ENCODE measurements at regions not wholly inside any gene's neighbourhood (a gene's known extent, or its start where the extent isn't known, plus 50 kb on each side); places are given as distances from the start of the nearest gene placed in this dataset.
"Not testable (repeated sequence)": the region's sequence is repeated elsewhere in the genome, so short reads cannot be mapped to it uniquely, and the experiment has no call there.

DNA sequence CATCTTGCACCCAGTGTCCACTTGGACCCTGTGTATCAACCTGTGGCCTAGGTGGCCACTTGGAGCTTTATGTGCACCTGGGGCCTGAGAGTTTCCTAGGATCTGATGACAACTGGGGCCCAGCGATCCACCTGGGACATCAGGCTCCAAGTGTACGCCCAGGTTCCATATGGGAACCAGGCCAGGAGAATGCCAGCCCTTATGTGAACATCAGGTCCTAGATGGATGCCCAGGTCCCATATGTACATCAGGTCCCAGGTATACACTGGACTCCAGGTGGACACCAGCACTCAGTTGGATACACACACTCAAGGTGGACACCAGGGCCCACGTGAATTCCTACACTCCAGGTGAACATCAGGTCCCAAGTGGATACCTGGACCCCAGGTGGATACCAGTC lies 198.8 kb downstream of the POTEM start:
- H2AFZ ChIP-seq (ENCODE audit: low read length); H4K8ac ChIP-seq (ENCODE audit: extremely low read depth, insufficient read depth, low read length); H2AK5ac ChIP-seq (ENCODE audit: low read depth, low read length); H3K79me2 ChIP-seq (ENCODE audit: control insufficient read depth in 1 of 2, insufficient read depth in 2 of 2, low read length in 2 of 2); H3K4me3 ChIP-seq (ENCODE audit: extremely low read depth in 1 of 4, insufficient read depth in 2 of 4, low read depth in 3 of 4, low read length in 4 of 4); H2BK15ac ChIP-seq (ENCODE audit: low read length); H3K9ac ChIP-seq (replicated peaks in 1 of 4; ENCODE audit: extremely low read depth in 1 of 4, low read depth in 3 of 4, low read length in 3 of 4); H2BK120ac ChIP-seq (replicated peaks; ENCODE audit: low read depth, low read length); H3K27ac ChIP-seq (ENCODE audit: low read depth, low read length); H3K23me2 ChIP-seq (ENCODE audit: low read depth, low read length); H2BK20ac ChIP-seq (ENCODE audit: low read length); H3K27me3 ChIP-seq (replicated peaks in 1 of 4; ENCODE audit: control insufficient read depth in 3 of 4, extremely low read depth in 1 of 4, insufficient read depth in 3 of 4, low read length in 3 of 4); H3K18ac ChIP-seq (ENCODE audit: extremely low read depth, low read length); CTCF ChIA-PET (ENCODE audit: partially characterized antibody); H2BK12ac ChIP-seq (ENCODE audit: low read depth, low read length); H4K91ac ChIP-seq (replicated peaks; ENCODE audit: insufficient read length, low read length); H3K56ac ChIP-seq (replicated peaks; ENCODE audit: insufficient read length, low read depth, low read length); POLR2A ChIA-PET (ENCODE audit: partially characterized antibody); H3K14ac ChIP-seq (ENCODE audit: insufficient read length); H3K4me1 ChIP-seq (replicated peaks in 1 of 4; ENCODE audit: control insufficient read depth in 3 of 4, insufficient read depth in 4 of 4, low read length in 3 of 4); H4K20me1 ChIP-seq (replicated peaks in 1 of 2; ENCODE audit: control insufficient read depth in 1 of 2, insufficient read depth in 2 of 2, low read length in 2 of 2); FAIRE-seq; H2BK5ac ChIP-seq (ENCODE audit: low read depth, low read length); H3K36me3 ChIP-seq (ENCODE audit: control insufficient read depth in 2 of 4, insufficient read depth in 4 of 4, low read length in 3 of 4); H3K4ac ChIP-seq (replicated peaks; ENCODE audit: insufficient read length, low read depth, low read length); DNase-seq (ENCODE audit: low read depth in 1 of 2, low spot score in 2 of 2); H3K79me1 ChIP-seq (ENCODE audit: low read depth, low read length); H3K4me2 ChIP-seq (ENCODE audit: insufficient read depth in 1 of 2, low read depth in 2 of 2, low read length in 2 of 2); H4K5ac ChIP-seq (ENCODE audit: insufficient read length, low read depth, low read length); H3K23ac ChIP-seq (ENCODE audit: insufficient read length): not testable (repeated sequence)
- WGBS, 2 experiments (ENCODE audit: extremely low coverage in 1 of 2, insufficient coverage in 1 of 2, insufficient read length in 1 of 2, insufficient replicate concordance in 2 of 2, low coverage in 1 of 2, low lambda C conversion rate in 2 of 2, missing lambda C conversion rate in 1 of 2): 82% methylated on average over 1 of the region's 3 CpGs; no CpG with 5 or more reads in 1 of the 2 experiments
- peaks cover 7 to 53% of the 10 kb centered on the region in 2 experiments; a peak in 3 of 4 replicates for H3K9me3 ChIP-seq (ENCODE audit: insufficient read depth in 2 of 2, low read depth in 1 of 2, low read length in 1 of 2)

DNA sequence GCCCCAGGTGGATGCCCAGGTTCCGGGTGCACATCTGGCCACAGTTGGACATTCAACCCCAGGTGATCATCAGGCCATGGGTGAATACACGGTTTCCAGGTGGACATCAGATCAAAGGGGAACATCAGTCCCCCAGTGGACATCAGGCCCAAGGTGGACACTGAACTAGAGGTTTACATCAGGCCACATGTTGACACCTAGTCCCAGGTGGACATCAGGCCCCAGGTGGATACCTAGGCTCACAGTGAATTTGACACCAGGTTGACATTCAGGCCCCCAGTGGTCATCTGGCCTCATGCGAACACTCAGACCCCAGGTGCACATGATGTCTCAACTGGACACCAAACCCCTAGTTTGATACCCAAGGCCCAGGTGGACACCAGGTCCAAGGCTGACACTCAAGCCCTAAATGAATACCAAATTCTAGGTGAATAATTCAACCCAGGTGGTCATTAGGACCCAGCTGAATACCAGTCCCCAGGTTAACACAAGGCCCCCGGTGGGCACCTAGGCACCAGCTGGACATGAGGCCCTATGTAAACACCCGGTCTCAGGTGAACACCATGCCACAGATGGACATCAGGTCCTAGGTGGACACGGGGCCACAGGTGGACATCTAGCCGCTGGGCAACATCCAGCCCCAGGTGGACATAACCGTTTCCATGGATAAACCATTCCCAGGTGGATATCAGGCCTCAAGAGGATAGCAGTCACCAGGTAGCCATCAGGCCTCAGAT lies 200.4 kb downstream of the POTEM start:
- H3K36me3 ChIP-seq (ENCODE audit: control insufficient read depth in 2 of 4, insufficient read depth in 4 of 4, low read length in 3 of 4); H2BK12ac ChIP-seq (ENCODE audit: low read depth, low read length); DNase-seq (ENCODE audit: low read depth in 1 of 2, low spot score in 2 of 2); H4K91ac ChIP-seq (replicated peaks; ENCODE audit: insufficient read length, low read length); H3K27ac ChIP-seq (ENCODE audit: low read depth, low read length); FAIRE-seq; H2BK15ac ChIP-seq (ENCODE audit: low read length); H3K23ac ChIP-seq (ENCODE audit: insufficient read length); H3K18ac ChIP-seq (ENCODE audit: extremely low read depth, low read length); H3K27me3 ChIP-seq (replicated peaks in 1 of 4; ENCODE audit: control insufficient read depth in 3 of 4, extremely low read depth in 1 of 4, insufficient read depth in 3 of 4, low read length in 3 of 4); H3K56ac ChIP-seq (replicated peaks; ENCODE audit: insufficient read length, low read depth, low read length); H2AFZ ChIP-seq (ENCODE audit: low read length); H3K9ac ChIP-seq (replicated peaks in 1 of 4; ENCODE audit: extremely low read depth in 1 of 4, low read depth in 3 of 4, low read length in 3 of 4); H3K79me2 ChIP-seq (ENCODE audit: control insufficient read depth in 1 of 2, insufficient read depth in 2 of 2, low read length in 2 of 2); H2BK5ac ChIP-seq (ENCODE audit: low read depth, low read length); H4K5ac ChIP-seq (ENCODE audit: insufficient read length, low read depth, low read length); H2BK20ac ChIP-seq (ENCODE audit: low read length); H4K20me1 ChIP-seq (replicated peaks in 1 of 2; ENCODE audit: control insufficient read depth in 1 of 2, insufficient read depth in 2 of 2, low read length in 2 of 2); H3K4me2 ChIP-seq (ENCODE audit: insufficient read depth in 1 of 2, low read depth in 2 of 2, low read length in 2 of 2); CTCF ChIA-PET (ENCODE audit: partially characterized antibody); H2BK120ac ChIP-seq (replicated peaks; ENCODE audit: low read depth, low read length); H2AK5ac ChIP-seq (ENCODE audit: low read depth, low read length); H3K4ac ChIP-seq (replicated peaks; ENCODE audit: insufficient read length, low read depth, low read length); H3K4me3 ChIP-seq (ENCODE audit: extremely low read depth in 1 of 4, insufficient read depth in 2 of 4, low read depth in 3 of 4, low read length in 4 of 4); H3K79me1 ChIP-seq (ENCODE audit: low read depth, low read length); H3K4me1 ChIP-seq (replicated peaks in 1 of 4; ENCODE audit: control insufficient read depth in 3 of 4, insufficient read depth in 4 of 4, low read length in 3 of 4); POLR2A ChIA-PET (ENCODE audit: partially characterized antibody); H3K23me2 ChIP-seq (ENCODE audit: low read depth, low read length); H3K14ac ChIP-seq (ENCODE audit: insufficient read length); H4K8ac ChIP-seq (ENCODE audit: extremely low read depth, insufficient read depth, low read length): not testable (repeated sequence)
- WGBS, 2 experiments (ENCODE audit: extremely low coverage in 1 of 2, insufficient coverage in 1 of 2, insufficient read length in 1 of 2, insufficient replicate concordance in 2 of 2, low coverage in 1 of 2, low lambda C conversion rate in 2 of 2, missing lambda C conversion rate in 1 of 2): 86% methylated on average over 7 of the region's 8 CpGs; no CpG with 5 or more reads in 1 of the 2 experiments
- peaks cover 2 to 40% of the 10 kb centered on the region in 2 experiments; a peak in 2 of 4 replicates for H3K9me3 ChIP-seq (ENCODE audit: insufficient read depth in 2 of 2, low read depth in 1 of 2, low read length in 1 of 2)
